SK-N-SH (cell line): ENCODE measurements at regions not wholly inside any gene's neighbourhood (a gene's known extent, or its start where the extent isn't known, plus 50 kb on each side); places are given as distances from the start of the nearest gene placed in this dataset.

ENCODE experiments used
- CTCF ChIA-PET: fragments of 300-600, 350-600 bp; formaldehyde crosslinking; extraction: SDS; loops from one replicate; lab custom pipeline; 2021; lab: Yijun Ruan, JAX
- POLR2A ChIA-PET: fragments of 350-600 bp; sonication (Branson Sonifier 250); formaldehyde crosslinking; extraction: SDS; loops from one replicate; lab custom pipeline; 2020; ENCODE audit warnings: antibody characterized with exemption, inconsistent platforms; lab: Yijun Ruan, JAX
- DNase-seq: peaks from one replicate; pipeline ENCODE4 v3.0.0; 2012
- H2AFZ ChIP-seq: fragments of 200-600 bp; sonication (generic); 2 replicates; pipeline ENCODE4 v1.8.1; 2016; ENCODE audit warnings: antibody characterized with exemption, mild to moderate bottlenecking, low read depth
- H3F3A ChIP-seq: fragments of 200-600 bp; sonication (generic); replicated peaks from 2 replicates; pipeline ENCODE3; 2016; ENCODE audit warnings: antibody characterized with exemption, mild to moderate bottlenecking; ENCODE audit not compliant: insufficient read depth
- H3K27ac ChIP-seq, 2 experiments: fragments of 200-500 bp in 1 of 2; fragments of 200-600 bp in 1 of 2; sonication (Bioruptor generic) in 1 of 2; sonication (generic), shearing (Covaris generic) in 1 of 2; 2 replicates each; pipeline versions ENCODE4 v1.5.1 to v1.6.1; 2014 to 2016; ENCODE audit warnings: low read depth in 2 of 2, inconsistent platforms in 1 of 2, low read length in 1 of 2, mild to moderate bottlenecking in 1 of 2, mixed read lengths in 1 of 2
- H3K27me3 ChIP-seq: fragments of 200-600 bp; sonication (generic), shearing (Covaris generic); 2 replicates; pipeline ENCODE4 v1.6.1; 2016; ENCODE audit warnings: mixed run types; ENCODE audit not compliant: insufficient read depth
- H3K36me3 ChIP-seq, 2 experiments: fragments of 200-500 bp in 1 of 2; fragments of 200-600 bp in 1 of 2; sonication (Bioruptor generic) in 1 of 2; sonication (generic) in 1 of 2; replicated peaks in 1 of 2; 2 replicates each; pipeline versions ENCODE3 to v1.5.1; 2014 to 2016; ENCODE audit warnings: low read length in 1 of 2, mild to moderate bottlenecking in 1 of 2; ENCODE audit not compliant: insufficient read depth in 2 of 2, control insufficient read depth in 1 of 2
- H3K4me1 ChIP-seq, 2 experiments: fragments of 200-500 bp in 1 of 2; fragments of 200-600 bp in 1 of 2; sonication (Bioruptor generic) in 1 of 2; sonication (generic), shearing (Covaris generic) in 1 of 2; 2 replicates each; pipeline versions ENCODE4 v1.5.1 to v1.6.1; 2014 to 2016; ENCODE audit warnings: low read depth in 1 of 2, low read length in 1 of 2, mixed run types in 1 of 2; ENCODE audit not compliant: insufficient read depth in 2 of 2, control insufficient read depth in 1 of 2
- H3K4me2 ChIP-seq: fragments of 200-600 bp; sonication (generic), shearing (Covaris generic); 2 replicates; pipeline ENCODE4 v1.6.1; 2017; ENCODE audit warnings: mixed run types
- H3K4me3 ChIP-seq, 2 experiments: fragments of 200-500 bp in 1 of 2; fragments of 200-600 bp in 1 of 2; sonication (Bioruptor generic) in 1 of 2; sonication (generic), shearing (Covaris generic) in 1 of 2; 2 replicates each; pipeline versions ENCODE4 v1.5.1 to v1.8.1; 2014 to 2016; ENCODE audit warnings: low read depth in 2 of 2, inconsistent platforms in 1 of 2, low read length in 1 of 2, mild to moderate bottlenecking in 1 of 2, mixed read lengths in 1 of 2, moderate library complexity in 1 of 2
- H3K79me2 ChIP-seq: fragments of 200-600 bp; sonication (generic); 2 replicates; pipeline ENCODE4 v1.8.1; 2017; ENCODE audit warnings: mild to moderate bottlenecking; ENCODE audit not compliant: insufficient read depth
- H3K9ac ChIP-seq: fragments of 200-600 bp; sonication (generic); 2 replicates; pipeline ENCODE4 v1.6.1; 2017; ENCODE audit warnings: mixed run types
- H3K9me2 ChIP-seq: fragments of 200-600 bp; sonication (generic); 2 replicates; pipeline ENCODE4 v1.6.1; 2017; ENCODE audit warnings: mixed run types
- H3K9me3 ChIP-seq: fragments of 200-600 bp; sonication (generic); 2 replicates; pipeline ENCODE4 v1.6.1; 2017; ENCODE audit warnings: mixed run types, mild to moderate bottlenecking, moderate library complexity
- H4K20me1 ChIP-seq: fragments of 200-600 bp; sonication (generic); 2 replicates; pipeline ENCODE4 v1.6.1; 2017; ENCODE audit warnings: mild to moderate bottlenecking, mixed run types; ENCODE audit not compliant: insufficient read depth
- ELF1 ChIP-seq: IDR thresholded peaks from 2 replicates; pipeline ENCODE4 v1.4.0; 2012
- EP300 ChIP-seq, 2 experiments: IDR thresholded peaks; 2 replicates each; pipeline versions ENCODE4 v1.4.0 to v1.6.1; 2012; ENCODE audit warnings: borderline replicate concordance in 1 of 2, low read depth in 1 of 2, low read length in 1 of 2
- EZH2phosphoT487 ChIP-seq: fragments of 200-600 bp; sonication (generic); IDR thresholded peaks from 2 replicates; pipeline ENCODE4 v1.6.1; 2017; ENCODE audit warnings: low read depth, mixed run types, mild to moderate bottlenecking, antibody characterized with exemption, moderate library complexity, borderline replicate concordance
- FOXM1 ChIP-seq: IDR thresholded peaks from 2 replicates; pipeline ENCODE4 v1.4.0; 2012; ENCODE audit warnings: low read depth, mild to moderate bottlenecking
- GABPA ChIP-seq: IDR thresholded peaks from 2 replicates; pipeline ENCODE4 v1.4.0; 2012; ENCODE audit warnings: low read depth, mild to moderate bottlenecking
- GATA2 ChIP-seq: sonication (generic); formaldehyde crosslinking; IDR thresholded peaks from 2 replicates; pipeline ENCODE4 v1.5.0; 2020; ENCODE audit warnings: mild to moderate bottlenecking, missing genetic modification reagents
- IRF3 ChIP-seq: fragments of 150-350 bp; IDR thresholded peaks from 2 replicates; pipeline ENCODE4 v1.6.1; 2016; ENCODE audit warnings: mild to moderate bottlenecking, low read depth, low read length
- MEF2A ChIP-seq: IDR thresholded peaks from 2 replicates; pipeline ENCODE4 v1.4.0; 2012; ENCODE audit warnings: low read depth, borderline replicate concordance
- MXI1 ChIP-seq: IDR thresholded peaks from 2 replicates; pipeline ENCODE4 v1.6.1; 2012; ENCODE audit warnings: mild to moderate bottlenecking, low read depth, low read length, improper control_type of control experiment
- NFIC ChIP-seq: IDR thresholded peaks from 2 replicates; pipeline ENCODE4 v1.4.0; 2012; ENCODE audit warnings: borderline replicate concordance
- NRF1 ChIP-seq: IDR thresholded peaks from 2 replicates; pipeline ENCODE4 v1.6.1; 2012; ENCODE audit warnings: low read depth, mild to moderate bottlenecking, low read length
- PBX3 ChIP-seq: IDR thresholded peaks from 2 replicates; pipeline ENCODE4; 2012
- POLR2AphosphoS5 ChIP-seq: IDR thresholded peaks from 2 replicates; pipeline ENCODE4 v1.6.1; 2012; ENCODE audit warnings: low read depth, low read length
- RAD21 ChIP-seq: IDR thresholded peaks from 2 replicates; pipeline ENCODE4 v1.6.1; 2012; ENCODE audit warnings: mild to moderate bottlenecking, low read length
- RXRA ChIP-seq: IDR thresholded peaks from 2 replicates; pipeline ENCODE4 v1.4.0; 2012; ENCODE audit warnings: low read depth, mild to moderate bottlenecking, borderline replicate concordance
- SMC3 ChIP-seq: IDR thresholded peaks from 2 replicates; pipeline ENCODE4 v1.6.1; 2012; ENCODE audit warnings: low read depth, low read length, improper control_type of control experiment
- TAF1 ChIP-seq: IDR thresholded peaks from 2 replicates; pipeline ENCODE4 v1.6.1; 2012; ENCODE audit warnings: low read depth, mild to moderate bottlenecking, low read length, moderate library complexity, borderline replicate concordance
- USF1 ChIP-seq: IDR thresholded peaks from 2 replicates; pipeline ENCODE4 v1.4.0; 2012; ENCODE audit warnings: low read depth, borderline replicate concordance
- USF2 ChIP-seq: fragments of 150-350 bp; IDR thresholded peaks from 2 replicates; pipeline ENCODE4 v1.6.1; 2017; ENCODE audit warnings: antibody characterized with exemption, low read length, low read depth, borderline replicate concordance
- ZBTB33 ChIP-seq: IDR thresholded peaks from 2 replicates; pipeline ENCODE4 v1.4.0; 2012; ENCODE audit warnings: low read depth, borderline replicate concordance
- WGBS: methylation state at CpG from one replicate; pipeline ENCODE4 v1.1.6; 2017; ENCODE audit warnings: low lambda C conversion rate; 5-methylcytosine and 5-hydroxymethylcytosine counted together

- Histone ChIP-seq H3K4me1 (peaks cover 0 to 3% of the 10 kb centered on the region in 2 experiments; a peak in 1 of 4 replicates), H3K4me2 (no peak overlapping the region), H3K4me3 (no peak overlapping the region), H3K27me3 (no peaks in the 10 kb centered on the region), H3F3A (no peaks in the 10 kb centered on the region), H3K9ac (no peak overlapping the region), H3K27ac (no peak overlapping the region), H3K9me3 (no peaks in the 10 kb centered on the region), H3K36me3 (no peaks in the 10 kb centered on the region), H3K79me2 (no peaks in the 10 kb centered on the region), H2AFZ (no peak overlapping the region), H4K20me1 (no peaks in the 10 kb centered on the region), H3K9me2 (no peaks in the 10 kb centered on the region)
- 29% methylated on average over 2 of the region's 2 CpGs for WGBS
- ChIA-PET CTCF (no interaction called here), POLR2A (no interaction called here)
- TF ChIP-seq EP300 (IDR thresholded peaks at IDR 0.05; ENCODE audit: borderline replicate concordance in 1 of 2, low read depth in 1 of 2, low read length in 1 of 2) (no peak), TAF1 (no peak), SMC3 (no peak), GABPA (no peak), MEF2A (no peak), NRF1 (no peak)
- no peak for DNase-seq
Observed at GRCh38 chr13:103184413-103184812, 118.2 kb upstream of the SLC10A2 start.

- ChIA-PET POLR2A (no interaction called here), CTCF (interaction anchor here (1.3 kb wide), 1 partner anchor 276 kb away, joined by 3 read pairs; no protein-coding TSS in a partner anchor)
- Histone ChIP-seq H3K4me3 (no peak overlapping the region), H3K9ac (no peak overlapping the region), H4K20me1 (no peaks in the 10 kb centered on the region), H3K36me3 (no peaks in the 10 kb centered on the region), H3K4me2 (no peak overlapping the region), H2AFZ (no peak overlapping the region), H3K27ac (no peak overlapping the region), H3K4me1 (no peaks in the 10 kb centered on the region), H3K27me3 (no peaks in the 10 kb centered on the region), H3K79me2 (no peaks in the 10 kb centered on the region), H3K9me2 (no peaks in the 10 kb centered on the region), H3F3A (no peaks in the 10 kb centered on the region), H3K9me3 (no peaks in the 10 kb centered on the region)
- TF ChIP-seq FOXM1, result no peak
- TF ChIP-seq RXRA, result no peak
- no peak for TF ChIP-seq TAF1
- no peak for TF ChIP-seq EZH2phosphoT487
- no peak for TF ChIP-seq ELF1
- TF ChIP-seq GABPA, result no peak
- no peak for TF ChIP-seq ZBTB33
- no peak for TF ChIP-seq PBX3
- no peak for TF ChIP-seq USF1
- TF ChIP-seq GATA2 (CRISPR knock-in tag), result no peak
- no peak for TF ChIP-seq MXI1
- no peak for TF ChIP-seq RAD21
- no peak for TF ChIP-seq SMC3
- TF ChIP-seq POLR2AphosphoS5, result no peak
- no peak for TF ChIP-seq IRF3
- TF ChIP-seq NFIC, result no peak
- no peak for TF ChIP-seq MEF2A
- TF ChIP-seq NRF1, result no peak
- TF ChIP-seq USF2, result no peak
- no peak for DNase-seq
- WGBS, result 39% methylated on average over 10 of the region's 10 CpGs
Observed at GRCh38 chr13:103178986-103179943, 113.0 kb upstream of the SLC10A2 start.
